Left kidney (tissue), 1 donor: ENCODE measurements at regions not wholly inside any gene's neighbourhood (a gene's known extent, or its start where the extent isn't known, plus 50 kb on each side); places are given as distances from the start of the nearest gene placed in this dataset.
"Not testable (repeated sequence)": the region's sequence is repeated elsewhere in the genome, so short reads cannot be mapped to it uniquely, and the experiment has no call there.

Source experiments
- DNase-seq: peaks from one replicate; pipeline ENCODE4 v3.0.0-alpha.2; 2013

DNA sequence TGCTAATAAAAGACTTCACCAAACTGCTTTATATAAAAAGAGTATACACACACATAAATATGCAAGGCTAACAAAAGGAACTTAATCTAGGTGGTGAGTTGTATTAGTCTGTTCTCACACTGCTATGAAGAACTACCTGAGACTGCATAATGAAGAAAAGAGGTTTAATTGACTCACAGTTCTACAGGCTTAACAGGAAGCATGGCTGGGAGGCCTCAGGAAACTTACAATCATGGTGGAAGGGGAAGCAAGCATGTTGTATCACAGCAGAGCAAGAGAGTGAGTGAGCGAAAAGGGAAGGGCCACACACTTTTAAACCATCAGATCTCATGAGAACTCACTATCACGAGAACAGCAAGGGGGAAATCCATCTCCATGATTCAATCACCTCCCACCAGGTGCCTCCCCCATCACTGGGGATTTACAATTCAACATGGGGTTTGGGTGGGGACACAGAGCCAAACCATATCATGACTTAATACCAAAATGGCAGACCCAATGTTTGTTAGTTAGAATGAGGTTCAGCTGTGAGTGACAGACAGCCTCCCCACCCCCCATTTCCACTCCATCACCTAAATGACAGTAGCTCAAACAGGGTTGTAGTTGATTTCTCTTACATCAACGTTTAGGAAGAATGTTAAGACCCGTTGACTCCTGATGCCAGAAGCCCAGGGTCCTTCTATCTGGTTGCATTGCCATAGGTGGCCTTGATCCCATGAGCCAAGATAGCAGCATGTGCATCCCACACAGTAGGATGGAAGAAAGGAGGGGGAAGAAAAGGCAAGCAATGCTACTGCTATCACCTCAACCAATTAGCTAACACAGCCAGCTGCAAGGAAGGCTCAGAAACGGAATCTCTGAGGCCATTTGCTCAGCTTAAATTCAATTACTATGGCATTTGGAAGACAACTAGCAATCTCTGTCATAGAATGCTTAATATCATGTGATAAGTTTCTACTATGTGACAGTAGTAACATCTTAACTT is 77.0 kb downstream of the CCDC71L start:
- DNase-seq: no peak

- DNase-seq: no peak
These were observed 77.9 kb downstream of the CCDC71L start for GRCh38 chr7:106583100-106583499.

DNA sequence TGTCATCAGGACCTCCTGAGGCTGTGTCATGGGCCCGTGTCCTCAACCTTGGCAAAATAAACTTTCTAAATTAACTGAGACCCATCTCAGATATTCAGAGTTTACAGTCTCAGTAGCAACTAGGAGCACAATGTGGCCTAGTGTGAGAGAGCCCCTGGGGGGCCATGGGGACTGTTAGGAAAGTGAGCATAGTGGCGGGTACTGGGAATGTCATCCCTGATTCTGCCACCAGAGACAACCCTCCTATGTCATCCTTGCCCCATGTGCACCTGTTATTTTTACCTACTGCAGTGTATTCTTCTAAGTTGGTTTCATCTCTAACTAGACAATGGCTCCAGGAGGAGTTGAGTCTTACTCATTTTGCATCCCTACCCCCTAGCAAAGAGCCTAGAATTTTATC is 78.6 kb downstream of the CCDC71L start:
- DNase-seq: no peak

- peak; percentile 12 for DNase-seq
These were observed 81.9 kb downstream of the CCDC71L start for GRCh38 chr7:106579086-106579485.

GRCh38 chr7:106575138-106575823 is 85.7 kb downstream of the CCDC71L start:
- no peak for DNase-seq

DNA sequence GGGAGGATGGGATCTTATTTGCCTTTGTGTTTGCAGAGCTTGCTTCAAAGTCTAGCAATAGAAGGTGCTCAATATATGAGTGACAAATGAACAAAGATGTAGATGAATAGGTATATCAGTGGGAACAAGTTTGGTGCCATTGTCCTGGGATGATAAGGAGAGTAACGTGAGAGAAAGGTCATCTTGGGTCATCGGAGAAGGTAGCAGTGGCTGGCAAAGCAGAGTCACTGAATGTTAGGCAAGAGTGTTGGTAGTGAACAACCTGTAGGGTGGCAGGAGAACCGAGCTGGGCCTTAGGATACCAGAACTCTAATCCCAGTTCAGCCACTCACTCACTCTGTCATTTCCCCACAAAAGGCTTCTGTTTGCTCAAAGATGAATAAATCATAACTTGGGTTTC is 87.2 kb downstream of the CCDC71L start:
- no peak for DNase-seq

DNA sequence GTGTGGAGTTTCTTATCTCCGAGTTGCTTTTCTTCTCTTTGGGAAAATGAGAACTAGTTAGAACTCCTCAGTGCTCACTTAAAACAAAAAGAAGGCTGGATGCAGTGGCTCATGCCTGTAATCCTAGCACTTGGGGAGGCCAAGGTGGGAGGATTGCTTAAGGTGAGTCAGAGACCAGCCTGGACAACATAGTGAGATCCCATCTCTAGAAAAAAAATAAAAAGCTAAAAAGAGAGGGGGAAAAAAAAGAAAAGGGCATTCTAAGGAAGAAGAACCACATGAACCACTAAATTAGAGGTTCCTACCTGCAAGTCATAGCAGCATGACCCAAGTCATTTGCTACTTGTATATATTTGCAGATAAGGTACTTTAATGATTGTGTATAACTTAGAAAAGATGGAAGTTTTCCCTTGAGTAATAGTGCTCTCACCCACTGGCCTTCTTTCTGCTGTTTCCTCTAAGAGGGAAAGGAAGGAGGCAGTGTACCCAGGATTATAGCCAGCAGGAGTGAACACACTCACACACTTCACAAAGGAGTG is 87.8 kb downstream of the CCDC71L start:
- DNase-seq: no peak

DNA sequence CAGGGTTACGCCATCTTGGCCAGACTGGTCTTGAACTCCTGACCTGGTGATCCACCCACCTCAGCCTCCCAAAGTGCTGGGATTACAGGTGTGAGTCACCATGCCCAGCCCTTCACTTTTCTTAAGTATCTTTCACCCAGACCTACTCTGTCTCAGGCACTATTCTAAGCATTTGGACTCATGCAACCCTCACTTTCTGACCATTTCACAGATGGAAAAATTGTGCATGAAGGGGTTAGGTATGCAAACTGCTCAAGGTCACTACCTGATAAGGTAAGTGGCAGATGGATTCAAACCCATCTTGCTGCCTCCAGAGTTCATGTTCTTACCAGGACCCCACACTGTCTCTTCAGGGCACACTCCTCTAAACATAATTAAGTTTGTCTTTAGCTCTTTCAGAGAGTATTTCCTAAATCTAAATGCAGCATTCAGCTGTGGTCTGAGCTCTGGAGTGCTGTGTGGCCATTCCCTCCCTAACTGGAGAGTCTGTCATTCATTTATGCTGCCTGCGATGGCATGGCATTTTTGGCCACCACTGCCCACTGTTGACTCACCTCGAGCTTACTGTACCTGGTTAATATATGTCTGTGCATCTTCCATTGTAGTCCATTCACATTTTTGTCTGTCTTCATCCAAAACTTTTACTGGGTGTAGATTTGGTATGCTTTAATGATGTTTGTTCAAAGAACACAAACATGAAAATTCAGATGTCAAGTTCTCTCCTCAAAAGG is 88.4 kb downstream of the CCDC71L start:
- no peak for DNase-seq

GRCh38 chr7:106571563-106571962 is 89.4 kb downstream of the CCDC71L start:
- DNase-seq: no peak

DNA sequence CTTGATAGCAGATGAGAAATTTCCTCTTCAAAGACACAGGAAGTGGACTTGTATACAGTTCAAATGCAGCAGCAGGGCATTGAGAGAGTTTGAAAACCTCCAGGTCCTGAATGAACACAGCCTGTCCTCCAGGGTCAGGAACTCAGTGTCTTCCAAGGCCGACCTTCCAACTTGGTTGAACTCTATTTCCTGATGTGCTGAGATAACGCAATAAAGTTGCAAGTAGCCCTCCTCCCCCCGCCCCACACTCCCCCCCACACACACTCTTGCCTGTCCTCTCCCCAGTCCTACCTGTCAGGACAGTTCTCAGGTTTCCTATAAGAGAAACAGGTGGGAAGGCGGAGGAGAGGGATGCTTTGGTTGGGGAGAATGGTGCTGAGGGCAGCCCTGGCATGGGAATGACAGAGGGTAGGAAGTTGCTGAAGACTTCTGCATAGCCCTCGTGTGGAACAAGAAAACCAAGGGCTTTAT is 90.0 kb downstream of the CCDC71L start:
- DNase-seq: no peak

DNA sequence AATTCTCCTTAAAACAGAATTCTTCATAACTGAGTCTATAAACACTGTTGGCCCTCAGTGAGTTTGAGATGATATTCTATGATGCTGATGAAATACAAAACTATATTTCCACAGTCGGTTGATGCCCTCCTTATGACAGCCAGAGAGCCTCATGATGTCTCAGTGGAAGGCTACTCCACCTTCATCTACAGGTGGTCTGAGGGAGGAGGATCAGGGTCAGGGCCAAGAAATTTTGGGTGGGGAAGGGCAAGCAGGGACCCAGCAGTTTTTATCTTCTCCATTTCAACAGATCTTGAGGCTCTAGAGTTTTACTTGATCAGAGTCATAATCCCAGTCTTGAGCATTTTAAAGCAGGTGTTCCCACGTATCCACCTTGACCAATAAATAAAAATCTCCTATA is 90.8 kb downstream of the CCDC71L start:
- no peak for DNase-seq

GRCh38 chr7:106569500-106569929 is 91.4 kb downstream of the CCDC71L start:
- DNase-seq: no peak

GRCh38 chr7:106568680-106569499 is 92.1 kb downstream of the CCDC71L start:
- no peak for DNase-seq

DNA sequence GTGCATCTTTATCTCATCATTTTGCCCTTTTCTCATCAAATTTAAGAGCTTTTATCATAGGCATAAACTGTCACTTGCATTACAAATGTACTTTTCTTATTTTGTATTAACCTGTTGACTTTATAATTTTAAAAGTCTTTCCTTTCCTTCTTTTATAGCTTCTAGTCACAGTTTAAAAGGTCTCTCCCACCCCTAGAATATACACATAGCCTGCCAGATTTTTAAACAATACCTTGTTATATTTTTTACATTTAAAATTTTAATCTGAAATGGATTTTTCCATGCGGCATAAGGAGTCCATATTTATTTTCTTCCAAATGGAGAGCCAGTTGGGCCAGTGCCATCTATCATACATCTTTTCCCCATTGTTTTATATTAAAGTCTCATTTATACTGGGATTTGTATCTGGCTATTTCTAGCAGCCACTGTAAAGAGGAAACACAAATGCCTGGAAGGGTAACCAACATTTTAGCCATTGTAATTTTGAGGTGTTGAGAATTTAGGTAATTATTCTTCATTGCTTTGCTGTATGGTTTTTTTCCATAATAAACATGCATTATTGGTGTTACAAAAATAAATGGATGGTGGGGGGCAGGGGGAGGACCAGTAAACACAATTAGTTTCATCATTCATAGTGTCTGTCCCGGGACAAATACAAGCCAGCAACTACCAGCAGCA is 92.8 kb downstream of the CCDC71L start:
- no peak for DNase-seq

GRCh38 chr7:106567204-106568001 is 93.6 kb downstream of the CCDC71L start:
- DNase-seq: not testable (repeated sequence)

GRCh38 chr7:106566672-106567071 is 94.3 kb downstream of the CCDC71L start:
- no peak for DNase-seq

GRCh38 chr7:106566196-106566595 is 94.8 kb downstream of the CCDC71L start:
- no peak for DNase-seq

DNA sequence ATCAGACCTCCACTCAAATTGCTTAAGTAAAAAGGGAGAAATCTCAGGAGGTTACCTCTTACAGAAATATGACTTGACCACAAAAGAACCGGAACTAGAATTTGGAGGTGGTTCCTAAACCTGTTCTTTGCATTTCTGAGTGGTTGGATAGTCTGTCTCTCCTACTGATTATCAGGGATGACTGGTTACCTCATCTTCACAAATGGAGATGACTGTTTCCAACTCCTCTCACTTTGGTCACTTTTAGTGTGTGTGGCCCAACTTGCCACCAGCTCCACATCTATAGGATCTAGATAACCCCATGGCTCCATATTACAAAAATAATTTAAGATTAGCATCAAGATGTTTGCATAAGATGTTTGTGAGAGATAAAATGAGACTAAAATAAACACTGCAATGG is 95.5 kb downstream of the CCDC71L start:
- no peak for DNase-seq

GRCh38 chr7:106563466-106564150 is 97.3 kb downstream of the CCDC71L start:
- DNase-seq: no peak
